HepG2 (cell line): ENCODE measurements at regions not wholly inside any gene's neighbourhood (a gene's known extent, or its start where the extent isn't known, plus 50 kb on each side); places are given as distances from the start of the nearest gene placed in this dataset.

Source experiments
- ATAC-seq: fragments of 200-7000 bp; cut with Tn5 transposase; 3 replicates; pipeline ENCODE4 v1.9.1; 2020; ENCODE audit warnings: mild to moderate bottlenecking, moderate library complexity
- BruUV-seq: library from RNA; stranded (reverse); fragments of 400-500 nt; replicated peaks from 2 replicates; lab custom pipeline; 2021; lab: Mats Ljungman, UMichigan
- CTCF ChIA-PET: fragments of 300-600 bp; formaldehyde crosslinking; extraction: SDS; loops from one replicate; lab custom pipeline; 2021; ENCODE audit warnings: low total read pairs, inconsistent platforms, low intra/inter-chr PET ratio; lab: Yijun Ruan, JAX
- POLR2A ChIA-PET: fragments of 350-600 bp; sonication (Branson Sonifier 250); formaldehyde crosslinking; loops from one replicate; lab custom pipeline; 2020; ENCODE audit warnings: antibody characterized with exemption, inconsistent platforms; lab: Yijun Ruan, JAX
- DNase-seq: peaks from one replicate; pipeline ENCODE4 v3.0.0-alpha.2; 2015; ENCODE audit warnings: low spot score
- FAIRE-seq: peaks from 3 replicates; lab custom pipeline; 2011; peaks lifted over from hg19 to GRCh38; lab: Jason Lieb, UNC
- H2AFZ ChIP-seq: one replicate; pipeline ENCODE4 v1.6.1; 2011; ENCODE audit warnings: low read length, inconsistent platforms
- H3K27ac ChIP-seq: fragments of 300-600 bp; 3 replicates; pipeline ENCODE4 v1.8.0; 2011; ENCODE audit warnings: mixed run types, mild to moderate bottlenecking, mixed read lengths, low read length, inconsistent platforms; ENCODE audit not compliant: insufficient read depth; ENCODE audit errors: extremely low read length
- H3K27me3 ChIP-seq, 2 experiments: fragments of 200-600 bp in 1 of 2; 2 replicates in 1 of 2; 3 replicates in 1 of 2; pipeline versions ENCODE4 v1.6.0 to v1.8.0; 2011; ENCODE audit warnings: low read length in 2 of 2, mild to moderate bottlenecking in 2 of 2, moderate library complexity in 2 of 2, inconsistent platforms in 1 of 2; ENCODE audit not compliant: insufficient read depth in 2 of 2, control insufficient read depth in 1 of 2
- H3K36me3 ChIP-seq, 2 experiments: fragments of 200-600 bp in 1 of 2; replicated peaks in 1 of 2; 2 replicates in 1 of 2; 3 replicates in 1 of 2; pipeline versions ENCODE4 v1.5.1 to v1.8.0; 2011; ENCODE audit warnings: low read length in 2 of 2, inconsistent platforms in 1 of 2; ENCODE audit not compliant: insufficient read depth in 2 of 2, control insufficient read depth in 1 of 2
- H3K4me1 ChIP-seq: 2 replicates; pipeline ENCODE4 v1.5.1; 2012; ENCODE audit warnings: low read length, inconsistent platforms; ENCODE audit not compliant: insufficient read depth
- H3K4me2 ChIP-seq: 2 replicates; pipeline ENCODE4 v1.6.0; 2011; ENCODE audit warnings: low read depth, low read length, inconsistent platforms
- H3K4me3 ChIP-seq, 3 experiments: fragments of 200-600 bp in 1 of 3; sonication (generic), shearing (Covaris generic) in 1 of 3; replicated peaks in 1 of 3; 2 replicates each; pipeline ENCODE4 v1.5.1; 2011 to 2016; ENCODE audit warnings: low read length in 3 of 3, inconsistent platforms in 2 of 3, low read depth in 2 of 3, mild to moderate bottlenecking in 2 of 3, control low read depth in 1 of 3, mixed read lengths in 1 of 3; ENCODE audit not compliant: insufficient read depth in 1 of 3
- H3K79me2 ChIP-seq: one replicate; pipeline ENCODE4 v1.6.1; 2011; ENCODE audit warnings: low read length, inconsistent platforms; ENCODE audit not compliant: insufficient read depth
- H3K9ac ChIP-seq: 2 replicates; pipeline ENCODE4 v1.6.0; 2011; ENCODE audit warnings: mild to moderate bottlenecking, low read depth, low read length, inconsistent platforms; ENCODE audit not compliant: insufficient read depth
- H3K9me3 ChIP-seq: 2 replicates; pipeline ENCODE4 v1.5.1; 2012; ENCODE audit warnings: mild to moderate bottlenecking, low read length
- H4K20me1 ChIP-seq: 2 replicates; pipeline ENCODE4 v1.6.0; 2011; ENCODE audit warnings: inconsistent platforms, mild to moderate bottlenecking, low read length, moderate library complexity; ENCODE audit not compliant: insufficient read depth
- ARNT2 ChIP-seq: sonication (generic); formaldehyde crosslinking; IDR thresholded peaks from 2 replicates; pipeline ENCODE4 v1.8.0; 2022; ENCODE audit warnings: mild to moderate bottlenecking, low read depth, missing genetic modification reagents, moderate library complexity
- HDAC2 ChIP-seq: sonication (generic); formaldehyde crosslinking; IDR thresholded peaks from 2 replicates; pipeline ENCODE4 v1.4.0; 2020; ENCODE audit warnings: missing genetic modification reagents
- ISX ChIP-seq: sonication (generic); formaldehyde crosslinking; conservative IDR thresholded peaks from 2 replicates; pipeline ENCODE4 v1.5.0; 2020; ENCODE audit warnings: missing genetic modification reagents
- KDM2A ChIP-seq: sonication (generic); formaldehyde crosslinking; IDR thresholded peaks from 2 replicates; pipeline ENCODE4 v1.4.0; 2020; ENCODE audit warnings: low read depth, missing genetic modification reagents, borderline replicate concordance
- KLF15 ChIP-seq: sonication (generic); formaldehyde crosslinking; IDR thresholded peaks from 2 replicates; pipeline ENCODE4 v1.8.1; 2023; ENCODE audit warnings: borderline replicate concordance, mild to moderate bottlenecking, inconsistent platforms, missing genetic modification reagents, mixed read lengths
- RFX1 ChIP-seq: fragments of 450-650 bp; IDR thresholded peaks from 2 replicates; pipeline ENCODE4 v1.6.1; 2017
- SMARCC2 ChIP-seq: fragments of 450-650 bp; IDR thresholded peaks from 2 replicates; pipeline ENCODE4 v1.6.1; 2017; ENCODE audit warnings: antibody characterized with exemption, mild to moderate bottlenecking
- TCF7 ChIP-seq: sonication (generic); IDR thresholded peaks from 2 replicates; pipeline ENCODE4 v1.6.1; 2016; ENCODE audit warnings: antibody characterized with exemption, low read depth
- WGBS: methylation state at CpG from one replicate; pipeline ENCODE4 v1.1.6; 2017; ENCODE audit warnings: low lambda C conversion rate; 5-methylcytosine and 5-hydroxymethylcytosine counted together
- in situ Hi-C: cut with HindIII; loops from 2 replicates; pipeline ENCODE4 v1.10.0; 2017; ENCODE audit warnings: low pct_unique_long_range_greater_than_20kb; ENCODE audit not compliant: extremely low pct_ligation_motif_present
- intact Hi-C: fragments of 100-400 bp; cut with micrococcal nuclease; formaldehyde crosslinking; loops from one replicate; pipeline ENCODE4 v1.10.0; 2022; ENCODE audit not compliant: unreplicated experiment

DNA sequence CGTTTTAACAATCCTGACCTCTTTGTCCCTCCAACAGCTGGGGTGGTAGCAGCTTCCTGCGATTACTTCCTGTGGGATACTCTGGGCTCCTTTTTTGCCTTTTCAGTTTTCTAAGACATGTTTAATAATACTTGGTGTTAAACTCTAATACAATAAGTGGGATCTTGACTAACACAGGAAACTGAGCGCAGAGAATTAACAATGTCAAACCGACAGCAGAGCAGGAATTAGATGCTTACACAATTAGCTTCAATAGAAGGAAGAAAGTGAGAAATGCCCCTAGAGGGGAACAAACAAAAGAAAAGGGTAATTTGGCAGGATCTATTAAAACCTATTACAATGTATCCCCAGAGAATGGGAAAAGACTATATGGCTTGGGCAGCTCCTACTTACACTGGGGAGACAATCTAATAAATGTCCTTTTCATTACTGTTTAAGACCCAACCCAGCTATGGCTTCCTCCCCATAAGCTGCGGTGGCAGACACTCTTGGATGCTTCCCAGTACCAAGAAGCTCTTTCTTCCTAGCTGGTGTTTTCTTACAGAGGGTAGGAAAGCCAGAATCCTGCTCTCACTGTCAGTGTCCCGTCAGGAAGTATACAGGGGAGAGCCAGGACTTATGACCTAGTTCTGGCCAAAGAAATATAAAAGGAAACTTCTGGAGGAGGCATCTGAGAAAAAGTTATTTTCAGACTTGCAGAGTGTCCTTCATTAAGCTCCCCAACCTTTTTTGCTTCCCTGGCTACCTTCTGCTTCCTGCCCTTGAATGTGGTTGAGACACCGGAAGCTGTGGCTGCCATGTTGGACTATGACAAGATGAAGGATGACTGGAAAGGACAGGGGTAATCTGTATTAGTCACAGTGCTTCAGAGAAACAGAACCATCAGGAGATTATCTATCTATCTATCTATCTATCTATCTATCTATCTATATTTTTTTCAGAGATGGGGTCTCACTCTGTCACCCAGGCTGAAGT, 194.1 kb upstream of the KBTBD8 start:
- H3K27me3 ChIP-seq: no peaks in the 10 kb centered on the region; a peak in 1 of 5 replicates
- H3K4me2 ChIP-seq: no peak overlapping the region
- intact Hi-C loops (no loop called here), in situ Hi-C loops (no loop called here)
- no peak for TF ChIP-seq RFX1
- no peak for TF ChIP-seq SMARCC2
- TF ChIP-seq ARNT2 (CRISPR knock-in tag): no peak
- no peak for TF ChIP-seq ISX
- TF ChIP-seq TCF7: no peak
- no peak for TF ChIP-seq KLF15 (CRISPR knock-in tag)
- no peak for TF ChIP-seq KDM2A (CRISPR knock-in tag)
- no peak for TF ChIP-seq HDAC2 (CRISPR knock-in tag)
- H3K4me3 ChIP-seq: no peak overlapping the region
- H3K9ac ChIP-seq: no peak overlapping the region
- CTCF ChIA-PET: no interaction called here
- POLR2A ChIA-PET: interaction anchor here (0.7 kb wide), 1 partner anchor 396 kb away, joined by 3 read pairs; no protein-coding TSS in a partner anchor
- peaks cover 12% of the 10 kb centered on the region for H3K4me1 ChIP-seq
- no peak overlapping the region for H3K27ac ChIP-seq
- H2AFZ ChIP-seq: no peak overlapping the region
- ATAC-seq: no peak
- no peaks in the 10 kb centered on the region for H3K9me3 ChIP-seq
- 32% methylated on average over 7 of the region's 7 CpGs for WGBS
- no TSS peak for BruUV-seq
- H3K79me2 ChIP-seq: no peaks in the 10 kb centered on the region
- DNase-seq: no peak
- FAIRE-seq: no peak
- no peaks in the 10 kb centered on the region for H4K20me1 ChIP-seq
- no peaks in the 10 kb centered on the region for H3K36me3 ChIP-seq
